ENCODE measurements at regions not wholly inside any gene's neighbourhood (a gene's known extent, or its start where the extent isn't known, plus 50 kb on each side); places are given as distances from the start of the nearest gene placed in this dataset.

- no peak overlapping the region for H3K4me2 ChIP-seq
- no peaks in the 10 kb centered on the region for H3K9me2 ChIP-seq
- H3K9ac ChIP-seq = no peak overlapping the region
- no peaks in the 10 kb centered on the region for H4K20me1 ChIP-seq (ENCODE audit: insufficient read depth)
- H3K27ac ChIP-seq (ENCODE audit: low read depth in 2 of 2, low read length in 1 of 2) = no peak overlapping the region
- no peaks in the 10 kb centered on the region for H3K36me3 ChIP-seq (replicated peaks in 1 of 2; ENCODE audit: control insufficient read depth in 1 of 2, insufficient read depth in 2 of 2, low read length in 1 of 2)
- no peaks in the 10 kb centered on the region for H3F3A ChIP-seq (replicated peaks; ENCODE audit: insufficient read depth)
- H3K4me3 ChIP-seq (ENCODE audit: low read depth in 2 of 2, low read length in 1 of 2) = no peak overlapping the region
- no peaks in the 10 kb centered on the region for H3K9me3 ChIP-seq
- CTCF ChIA-PET = interaction anchor here (0.9 kb wide), 1 partner anchor 23 kb away, joined by 3 read pairs; no protein-coding TSS in a partner anchor
- no peaks in the 10 kb centered on the region; the same call in none of the 2 replicates for H3K27me3 ChIP-seq (ENCODE audit: insufficient read depth)
- no peak for DNase-seq
- TF ChIP-seq POLR2AphosphoS5 (IDR thresholded peaks at IDR 0.05; ENCODE audit: low read depth, low read length) (no peak), RFX5 (IDR thresholded peaks at IDR 0.05; ENCODE audit: low read length) (no peak), CTCF (IDR thresholded peaks at IDR 0.05) (no peak), YY1 (IDR thresholded peaks at IDR 0.05; ENCODE audit: low read depth) (no peak), EP300 (IDR thresholded peaks at IDR 0.05; ENCODE audit: borderline replicate concordance in 1 of 2, low read depth in 1 of 2, low read length in 1 of 2) (no peak), MAX (IDR thresholded peaks at IDR 0.05; ENCODE audit: low read depth) (no peak)
- no peaks in the 10 kb centered on the region for H3K4me1 ChIP-seq (ENCODE audit: control insufficient read depth in 1 of 2, insufficient read depth in 2 of 2, low read depth in 1 of 2, low read length in 1 of 2)
- POLR2A ChIA-PET = no interaction called here
- WGBS (ENCODE audit: low lambda C conversion rate) = 9% methylated on average over 6 of the region's 7 CpGs
- no peaks in the 10 kb centered on the region for H3K79me2 ChIP-seq (ENCODE audit: insufficient read depth)
- no peak overlapping the region for H2AFZ ChIP-seq (ENCODE audit: low read depth)
Measured at GRCh38 chr14:98925354-98926040, 346.5 kb downstream of the BCL11B start.

GRCh38 chr14:98926146-98926545 is 345.9 kb downstream of the BCL11B start:
- no peak overlapping the region for H3K9ac ChIP-seq
- H3K79me2 ChIP-seq (ENCODE audit: insufficient read depth) = no peaks in the 10 kb centered on the region
- no peaks in the 10 kb centered on the region for H3F3A ChIP-seq (replicated peaks; ENCODE audit: insufficient read depth)
- H4K20me1 ChIP-seq (ENCODE audit: insufficient read depth) = no peaks in the 10 kb centered on the region
- H3K36me3 ChIP-seq (replicated peaks in 1 of 2; ENCODE audit: control insufficient read depth in 1 of 2, insufficient read depth in 2 of 2, low read length in 1 of 2) = no peaks in the 10 kb centered on the region
- H3K9me3 ChIP-seq = no peaks in the 10 kb centered on the region
- H3K9me2 ChIP-seq = no peaks in the 10 kb centered on the region
- no peak overlapping the region for H3K27ac ChIP-seq (ENCODE audit: low read depth in 2 of 2, low read length in 1 of 2)
- no peak overlapping the region for H2AFZ ChIP-seq (ENCODE audit: low read depth)
- no peak overlapping the region for H3K4me2 ChIP-seq
- 8% methylated on average over 11 of the region's 11 CpGs for WGBS (ENCODE audit: low lambda C conversion rate)
- H3K27me3 ChIP-seq (ENCODE audit: insufficient read depth) = no peaks in the 10 kb centered on the region; the same call in none of the 2 replicates
- no peaks in the 10 kb centered on the region for H3K4me1 ChIP-seq (ENCODE audit: control insufficient read depth in 1 of 2, insufficient read depth in 2 of 2, low read depth in 1 of 2, low read length in 1 of 2)
- ChIA-PET CTCF (no interaction called here), POLR2A (no interaction called here)
- DNase-seq = no peak
- no peak for TF ChIP-seq TEAD4 (IDR thresholded peaks at IDR 0.05; ENCODE audit: borderline replicate concordance, insufficient read depth)
- TF ChIP-seq SIN3A (IDR thresholded peaks at IDR 0.05; ENCODE audit: borderline replicate concordance, low read depth, low read length) = no peak
- H3K4me3 ChIP-seq (ENCODE audit: low read depth in 2 of 2, low read length in 1 of 2) = no peak overlapping the region

- POLR2A ChIA-PET = no interaction called here
- Histone ChIP-seq H3K27ac (ENCODE audit: low read depth in 2 of 2, low read length in 1 of 2) (no peak overlapping the region), H3K9me3 (no peaks in the 10 kb centered on the region), H3K9ac (no peak overlapping the region), H3K4me1 (ENCODE audit: control insufficient read depth in 1 of 2, insufficient read depth in 2 of 2, low read depth in 1 of 2, low read length in 1 of 2) (no peaks in the 10 kb centered on the region), H3K4me2 (no peak overlapping the region), H3K9me2 (no peaks in the 10 kb centered on the region), H2AFZ (ENCODE audit: low read depth) (no peak overlapping the region), H3K27me3 (ENCODE audit: insufficient read depth) (no peaks in the 10 kb centered on the region; the same call in none of the 2 replicates), H3F3A (replicated peaks; ENCODE audit: insufficient read depth) (no peaks in the 10 kb centered on the region), H3K36me3 (replicated peaks in 1 of 2; ENCODE audit: control insufficient read depth in 1 of 2, insufficient read depth in 2 of 2, low read length in 1 of 2) (no peaks in the 10 kb centered on the region), H4K20me1 (ENCODE audit: insufficient read depth) (no peaks in the 10 kb centered on the region), H3K4me3 (ENCODE audit: low read depth in 2 of 2, low read length in 1 of 2) (no peak overlapping the region), H3K79me2 (ENCODE audit: insufficient read depth) (no peaks in the 10 kb centered on the region)
- no peak for DNase-seq
- CTCF ChIA-PET = no interaction called here
- WGBS (ENCODE audit: low lambda C conversion rate) = 5% methylated on average over 4 of the region's 4 CpGs
- TF ChIP-seq RCOR1 (IDR thresholded peaks at IDR 0.05; ENCODE audit: low read length) (no peak), RFX5 (IDR thresholded peaks at IDR 0.05; ENCODE audit: low read length) (no peak), SMC3 (IDR thresholded peaks at IDR 0.05; ENCODE audit: low read depth, low read length) (no peak), EZH2phosphoT487 (IDR thresholded peaks at IDR 0.05; ENCODE audit: borderline replicate concordance, low read depth) (no peak), ZBTB33 (IDR thresholded peaks at IDR 0.05; ENCODE audit: borderline replicate concordance, low read depth) (no peak), REST (IDR thresholded peaks at IDR 0.05; ENCODE audit: low read depth, low read length) (no peak), FOXM1 (IDR thresholded peaks at IDR 0.05; ENCODE audit: low read depth) (no peak)
Measured at GRCh38 chr14:98926801-98927200, 345.2 kb downstream of the BCL11B start.

All from SK-N-SH (cell line).